Osteocyte (in vitro differentiated cells): ENCODE measurements at regions not wholly inside any gene's neighbourhood (a gene's known extent, or its start where the extent isn't known, plus 50 kb on each side); places are given as distances from the start of the nearest gene placed in this dataset.

Experiments
- DNase-seq: peaks from one replicate; pipeline ENCODE4 v3.0.0; 2021; ENCODE audit warnings: mixed read lengths; ENCODE audit not compliant: unreplicated experiment; ENCODE audit errors: extremely low spot score
- H3K27ac Mint-ChIP-seq: one replicate; pipeline ENCODE4 v1.8.0; 2021; ENCODE audit warnings: mild to moderate bottlenecking, mixed read lengths; ENCODE audit not compliant: unreplicated experiment
- H3K27me3 Mint-ChIP-seq: one replicate; pipeline ENCODE4 v1.8.0; 2021; ENCODE audit warnings: mixed read lengths; ENCODE audit not compliant: unreplicated experiment
- H3K36me3 Mint-ChIP-seq: one replicate; pipeline ENCODE4 v1.8.0; 2021; ENCODE audit warnings: mixed read lengths; ENCODE audit not compliant: unreplicated experiment
- H3K4me1 Mint-ChIP-seq: one replicate; pipeline ENCODE4 v1.8.0; 2021; ENCODE audit warnings: mixed read lengths; ENCODE audit not compliant: unreplicated experiment
- H3K4me3 Mint-ChIP-seq: one replicate; pipeline ENCODE4 v1.8.0; 2021; ENCODE audit warnings: mild to moderate bottlenecking, moderate library complexity, mixed read lengths; ENCODE audit not compliant: unreplicated experiment
- H3K9me3 Mint-ChIP-seq: one replicate; pipeline ENCODE4 v1.8.0; 2021; ENCODE audit warnings: mixed read lengths; ENCODE audit not compliant: unreplicated experiment
- CTCF ChIP-seq: fragments of 200-600 bp; sonication (generic); IDR thresholded peaks from 2 replicates; pipeline ENCODE4 v1.5.0; 2021; ENCODE audit warnings: antibody characterized with exemption, mild to moderate bottlenecking, moderate library complexity

GRCh38 chrX:145178268-145178667, 69.0 kb upstream of the SPANXN1 start:
- H3K9me3 Mint-ChIP-seq = peaks cover 37% of the 10 kb centered on the region
- no peaks in the 10 kb centered on the region for H3K36me3 Mint-ChIP-seq
- no peaks in the 10 kb centered on the region for H3K4me1 Mint-ChIP-seq
- no peak overlapping the region for H3K27ac Mint-ChIP-seq
- H3K27me3 Mint-ChIP-seq = no peaks in the 10 kb centered on the region
- peak; percentile 28 for TF ChIP-seq CTCF
- DNase-seq = no peak
- no peak overlapping the region for H3K4me3 Mint-ChIP-seq

GRCh38 chrX:145190801-145191389, 56.4 kb upstream of the SPANXN1 start:
- peaks cover 2% of the 10 kb centered on the region for H3K9me3 Mint-ChIP-seq
- H3K36me3 Mint-ChIP-seq = no peaks in the 10 kb centered on the region
- H3K27ac Mint-ChIP-seq = no peak overlapping the region
- TF ChIP-seq CTCF = peak; percentile 51
- H3K4me1 Mint-ChIP-seq = no peaks in the 10 kb centered on the region
- H3K4me3 Mint-ChIP-seq = no peak overlapping the region
- no peaks in the 10 kb centered on the region for H3K27me3 Mint-ChIP-seq
- DNase-seq = no peak
